ENCODE measurements at regions not wholly inside any gene's neighbourhood (a gene's known extent, or its start where the extent isn't known, plus 50 kb on each side); places are given as distances from the start of the nearest gene placed in this dataset.

GRCh38 chr17:77553459-77554066 is 404.9 kb upstream of the TNRC6C start:
- TF ChIP-seq MTA2 (IDR thresholded peaks at IDR 0.05; ENCODE audit: low read depth) = no peak
- TF ChIP-seq, protein P1, sequence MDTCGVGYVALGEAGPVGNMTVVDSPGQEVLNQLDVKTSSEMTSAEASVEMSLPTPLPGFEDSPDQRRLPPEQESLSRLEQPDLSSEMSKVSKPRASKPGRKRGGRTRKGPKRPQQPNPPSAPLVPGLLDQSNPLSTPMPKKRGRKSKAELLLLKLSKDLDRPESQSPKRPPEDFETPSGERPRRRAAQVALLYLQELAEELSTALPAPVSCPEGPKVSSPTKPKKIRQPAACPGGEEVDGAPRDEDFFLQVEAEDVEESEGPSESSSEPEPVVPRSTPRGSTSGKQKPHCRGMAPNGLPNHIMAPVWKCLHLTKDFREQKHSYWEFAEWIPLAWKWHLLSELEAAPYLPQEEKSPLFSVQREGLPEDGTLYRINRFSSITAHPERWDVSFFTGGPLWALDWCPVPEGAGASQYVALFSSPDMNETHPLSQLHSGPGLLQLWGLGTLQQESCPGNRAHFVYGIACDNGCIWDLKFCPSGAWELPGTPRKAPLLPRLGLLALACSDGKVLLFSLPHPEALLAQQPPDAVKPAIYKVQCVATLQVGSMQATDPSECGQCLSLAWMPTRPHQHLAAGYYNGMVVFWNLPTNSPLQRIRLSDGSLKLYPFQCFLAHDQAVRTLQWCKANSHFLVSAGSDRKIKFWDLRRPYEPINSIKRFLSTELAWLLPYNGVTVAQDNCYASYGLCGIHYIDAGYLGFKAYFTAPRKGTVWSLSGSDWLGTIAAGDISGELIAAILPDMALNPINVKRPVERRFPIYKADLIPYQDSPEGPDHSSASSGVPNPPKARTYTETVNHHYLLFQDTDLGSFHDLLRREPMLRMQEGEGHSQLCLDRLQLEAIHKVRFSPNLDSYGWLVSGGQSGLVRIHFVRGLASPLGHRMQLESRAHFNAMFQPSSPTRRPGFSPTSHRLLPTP (IDR thresholded peaks at IDR 0.05; ENCODE audit: borderline replicate concordance, extremely low read depth, insufficient read length) = no peak
- no peak for TF ChIP-seq ZNF707 (CRISPR knock-in tag; conservative IDR thresholded peaks at IDR 0.05)
- no peak for TF ChIP-seq RAD21 (CRISPR knock-in tag; conservative IDR thresholded peaks at IDR 0.05 in 1 of 2, IDR thresholded peaks at IDR 0.05 in 1 of 2)
- TF ChIP-seq UBTF (IDR thresholded peaks at IDR 0.05; ENCODE audit: borderline replicate concordance in 1 of 2, low read depth in 2 of 2, low read length in 2 of 2) = no peak
- no peak for TF ChIP-seq ZBTB49 (CRISPR knock-in tag; IDR thresholded peaks at IDR 0.05; ENCODE audit: borderline replicate concordance)
- TF ChIP-seq CTCF (IDR thresholded peaks at IDR 0.05 in 2 of 3, conservative IDR thresholded peaks at IDR 0.05 in 1 of 3; ENCODE audit: insufficient read depth in 2 of 3, low read depth in 1 of 3, low read length in 3 of 3) = no peak
- TF ChIP-seq, protein P2, sequence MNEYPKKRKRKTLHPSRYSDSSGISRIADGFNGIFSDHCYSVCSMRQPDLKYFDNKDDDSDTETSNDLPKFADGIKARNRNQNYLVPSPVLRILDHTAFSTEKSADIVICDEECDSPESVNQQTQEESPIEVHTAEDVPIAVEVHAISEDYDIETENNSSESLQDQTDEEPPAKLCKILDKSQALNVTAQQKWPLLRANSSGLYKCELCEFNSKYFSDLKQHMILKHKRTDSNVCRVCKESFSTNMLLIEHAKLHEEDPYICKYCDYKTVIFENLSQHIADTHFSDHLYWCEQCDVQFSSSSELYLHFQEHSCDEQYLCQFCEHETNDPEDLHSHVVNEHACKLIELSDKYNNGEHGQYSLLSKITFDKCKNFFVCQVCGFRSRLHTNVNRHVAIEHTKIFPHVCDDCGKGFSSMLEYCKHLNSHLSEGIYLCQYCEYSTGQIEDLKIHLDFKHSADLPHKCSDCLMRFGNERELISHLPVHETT (CRISPR knock-in tag; conservative IDR thresholded peaks at IDR 0.05 in 1 of 2, IDR thresholded peaks at IDR 0.05 in 1 of 2) = no peak
